HepG2 (cell line): ENCODE measurements at regions not wholly inside any gene's neighbourhood (a gene's known extent, or its start where the extent isn't known, plus 50 kb on each side); places are given as distances from the start of the nearest gene placed in this dataset.

Source experiments
- ARNTL ChIP-seq: sonication (generic); formaldehyde crosslinking; IDR thresholded peaks from 2 replicates; pipeline ENCODE4 v1.4.0; 2020; ENCODE audit warnings: mild to moderate bottlenecking, missing genetic modification reagents
- ATF1 ChIP-seq: IDR thresholded peaks from 2 replicates; pipeline ENCODE4 v1.6.1; 2016; ENCODE audit warnings: mild to moderate bottlenecking, control low read depth
- CREB1 ChIP-seq, 2 experiments: fragments of 450-650 bp in 1 of 2; IDR thresholded peaks; 2 replicates each; pipeline ENCODE4 v1.6.1; 2016 to 2017; ENCODE audit warnings: control low read depth in 1 of 2, mild to moderate bottlenecking in 1 of 2, missing compliant biosample characterization in 1 of 2, missing genetic modification characterization in 1 of 2
- ELK4 ChIP-seq: sonication (generic); formaldehyde crosslinking; IDR thresholded peaks from 2 replicates; pipeline ENCODE4 v1.9.0; 2021; ENCODE audit warnings: missing genetic modification reagents, borderline replicate concordance
- HMGA1 ChIP-seq: sonication (generic); formaldehyde crosslinking; conservative IDR thresholded peaks from 2 replicates; pipeline ENCODE4 v1.4.0; 2020; ENCODE audit warnings: missing genetic modification reagents
- HNF1B ChIP-seq: sonication (generic); formaldehyde crosslinking; IDR thresholded peaks from 2 replicates; pipeline ENCODE4 v1.5.1; 2020; ENCODE audit warnings: mild to moderate bottlenecking, moderate library complexity, missing genetic modification reagents
- HNF4G ChIP-seq, 2 experiments: sonication (generic) in 1 of 2; formaldehyde crosslinking in 1 of 2; IDR thresholded peaks; 2 replicates each; pipeline versions ENCODE4 v1.4.0 to v1.6.1; 2011 to 2020; ENCODE audit warnings: borderline replicate concordance in 2 of 2, low read depth in 2 of 2, mild to moderate bottlenecking in 2 of 2, low read length in 1 of 2, missing genetic modification reagents in 1 of 2, moderate library complexity in 1 of 2
- HNRNPLL ChIP-seq: fragments of 200-400 bp; formaldehyde crosslinking; IDR thresholded peaks from 2 replicates; pipeline ENCODE4 v1.6.1; 2017; ENCODE audit warnings: mild to moderate bottlenecking, low read depth, low read length; ENCODE audit not compliant: poor library complexity, severe bottlenecking
- RNF2 ChIP-seq: fragments of 450-650 bp; conservative IDR thresholded peaks from 2 replicates; pipeline ENCODE4 v1.6.1; 2016; ENCODE audit warnings: low read depth
- SIN3B ChIP-seq: fragments of 150-350 bp; IDR thresholded peaks from 2 replicates; pipeline ENCODE4 v1.6.1; 2014; ENCODE audit warnings: low read length
- TMF1 ChIP-seq: sonication (generic); formaldehyde crosslinking; IDR thresholded peaks from 2 replicates; pipeline ENCODE4 v1.8.1; 2022; ENCODE audit warnings: low read depth, missing genetic modification reagents
- TRIM22 ChIP-seq: fragments of 450-650 bp; IDR thresholded peaks from 2 replicates; pipeline ENCODE4 v1.6.1; 2017
- ZBED4 ChIP-seq: sonication (generic); formaldehyde crosslinking; IDR thresholded peaks from 2 replicates; pipeline ENCODE4 v1.4.0; 2020; ENCODE audit warnings: missing genetic modification reagents, borderline replicate concordance
- ZNF124 ChIP-seq: sonication (generic); formaldehyde crosslinking; IDR thresholded peaks from 2 replicates; pipeline ENCODE4 v1.4.0; 2020; ENCODE audit warnings: missing genetic modification reagents
- ZNF230 ChIP-seq: sonication (generic); formaldehyde crosslinking; IDR thresholded peaks from 2 replicates; pipeline ENCODE4 v1.4.0; 2020; ENCODE audit warnings: mild to moderate bottlenecking, missing genetic modification reagents
- ZNF362 ChIP-seq: sonication (generic); formaldehyde crosslinking; IDR thresholded peaks from 2 replicates; pipeline ENCODE4 v1.4.0; 2020; ENCODE audit warnings: missing genetic modification reagents, mild to moderate bottlenecking, borderline replicate concordance
- ZNF512 ChIP-seq: sonication (generic); formaldehyde crosslinking; IDR thresholded peaks from 2 replicates; pipeline ENCODE4 v1.4.0; 2020; ENCODE audit warnings: mild to moderate bottlenecking, missing genetic modification reagents

GRCh38 chr6:108782179-108783041 lies 65.8 kb upstream of the ARMC2 start (continued):
- no peak for TF ChIP-seq ZBED4 (CRISPR knock-in tag)
- no peak for TF ChIP-seq TMF1 (CRISPR knock-in tag)
- peak; percentile 64; the same call in 1 of the 2 replicates for TF ChIP-seq ZNF230 (CRISPR knock-in tag)
- peak; percentile 66; the same call in 1 of the 2 replicates for TF ChIP-seq ZNF124 (CRISPR knock-in tag)
- TF ChIP-seq ZNF362 (CRISPR knock-in tag), result peak; percentile 20; the same call in 1 of the 2 replicates
- no peak for TF ChIP-seq RNF2
- TF ChIP-seq TRIM22, result no peak
- no peak for TF ChIP-seq CREB1 (IDR thresholded peaks at IDR 0.05)
- no peak for TF ChIP-seq CREB1 (CRISPR knock-in tag; IDR thresholded peaks at IDR 0.05)
- TF ChIP-seq ARNTL (CRISPR knock-in tag), result peak; percentile 75
- no peak for TF ChIP-seq HNF4G (IDR thresholded peaks at IDR 0.05; ENCODE audit: borderline replicate concordance, low read depth, low read length)
- TF ChIP-seq HNF4G (CRISPR knock-in tag; IDR thresholded peaks at IDR 0.05; ENCODE audit: borderline replicate concordance, low read depth), result no peak
- no peak for TF ChIP-seq ELK4 (CRISPR knock-in tag)
- TF ChIP-seq ATF1 (CRISPR knock-in tag), result no peak
- peak; percentile 33; the same call in 1 of the 2 replicates for TF ChIP-seq HNF1B (CRISPR knock-in tag)
- no peak for TF ChIP-seq ZNF512 (CRISPR knock-in tag)
- no peak for TF ChIP-seq SIN3B
- TF ChIP-seq HMGA1 (CRISPR knock-in tag), result no peak
- no peak for TF ChIP-seq HNRNPLL
